Fibroblast of the aortic adventitia (primary cell): ENCODE measurements at regions not wholly inside any gene's neighbourhood (a gene's known extent, or its start where the extent isn't known, plus 50 kb on each side); places are given as distances from the start of the nearest gene placed in this dataset.
"Not testable (repeated sequence)": the region's sequence is repeated elsewhere in the genome, so short reads cannot be mapped to it uniquely, and the experiment has no call there.

Experiments used
- DNase-seq: peaks from one replicate; pipeline ENCODE4 v3.0.0-alpha.2; 2010; ENCODE audit warnings: low read depth
- H3K4me3 ChIP-seq: 2 replicates; pipeline ENCODE4 v1.5.1; 2011; ENCODE audit warnings: low read depth, mild to moderate bottlenecking, control low read depth, low read length, moderate library complexity
- TF ChIP-seq, protein P1 (sequence below): IDR thresholded peaks from 2 replicates; pipeline ENCODE4 v1.5.1; 2011; ENCODE audit warnings: mild to moderate bottlenecking, low read length, control low read depth, inconsistent platforms; ENCODE audit not compliant: insufficient read depth

DNA sequence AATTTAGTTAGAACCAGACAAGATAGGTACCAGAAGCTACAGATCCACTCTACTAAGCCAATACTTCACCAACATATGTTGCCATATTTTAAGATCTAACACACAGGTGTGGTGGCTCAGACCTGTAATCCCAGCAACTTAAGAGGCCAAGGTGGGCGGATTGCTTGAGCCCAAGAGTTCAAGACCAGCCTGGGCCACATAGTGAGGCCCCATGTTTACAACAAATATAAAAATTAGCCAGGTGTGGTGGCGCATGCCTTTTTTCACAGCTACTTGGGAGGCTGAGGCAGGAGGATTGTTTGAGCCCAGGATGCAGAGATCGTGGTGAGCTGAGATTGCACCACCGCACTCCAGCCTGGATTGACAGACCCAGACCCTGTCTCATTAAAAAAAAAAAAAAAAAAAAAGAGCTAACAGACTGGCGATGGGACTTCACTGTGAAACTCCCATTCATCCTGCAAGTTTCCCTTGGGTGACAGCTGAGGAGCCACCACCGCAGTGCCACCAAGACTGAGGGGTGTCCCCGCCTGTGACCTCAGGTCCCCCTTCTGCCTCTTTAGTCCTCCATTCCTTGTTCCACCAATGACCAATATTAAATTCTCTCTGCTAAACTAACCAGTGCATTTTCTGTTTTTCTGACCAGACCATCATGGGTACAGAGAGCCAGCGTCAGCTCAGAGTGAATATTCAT is 163.3 kb downstream of the OR4M2 start:
- no peak for DNase-seq
- no peak overlapping the region for H3K4me3 ChIP-seq
- TF ChIP-seq, protein P1, sequence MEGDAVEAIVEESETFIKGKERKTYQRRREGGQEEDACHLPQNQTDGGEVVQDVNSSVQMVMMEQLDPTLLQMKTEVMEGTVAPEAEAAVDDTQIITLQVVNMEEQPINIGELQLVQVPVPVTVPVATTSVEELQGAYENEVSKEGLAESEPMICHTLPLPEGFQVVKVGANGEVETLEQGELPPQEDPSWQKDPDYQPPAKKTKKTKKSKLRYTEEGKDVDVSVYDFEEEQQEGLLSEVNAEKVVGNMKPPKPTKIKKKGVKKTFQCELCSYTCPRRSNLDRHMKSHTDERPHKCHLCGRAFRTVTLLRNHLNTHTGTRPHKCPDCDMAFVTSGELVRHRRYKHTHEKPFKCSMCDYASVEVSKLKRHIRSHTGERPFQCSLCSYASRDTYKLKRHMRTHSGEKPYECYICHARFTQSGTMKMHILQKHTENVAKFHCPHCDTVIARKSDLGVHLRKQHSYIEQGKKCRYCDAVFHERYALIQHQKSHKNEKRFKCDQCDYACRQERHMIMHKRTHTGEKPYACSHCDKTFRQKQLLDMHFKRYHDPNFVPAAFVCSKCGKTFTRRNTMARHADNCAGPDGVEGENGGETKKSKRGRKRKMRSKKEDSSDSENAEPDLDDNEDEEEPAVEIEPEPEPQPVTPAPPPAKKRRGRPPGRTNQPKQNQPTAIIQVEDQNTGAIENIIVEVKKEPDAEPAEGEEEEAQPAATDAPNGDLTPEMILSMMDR: no peak

DNA sequence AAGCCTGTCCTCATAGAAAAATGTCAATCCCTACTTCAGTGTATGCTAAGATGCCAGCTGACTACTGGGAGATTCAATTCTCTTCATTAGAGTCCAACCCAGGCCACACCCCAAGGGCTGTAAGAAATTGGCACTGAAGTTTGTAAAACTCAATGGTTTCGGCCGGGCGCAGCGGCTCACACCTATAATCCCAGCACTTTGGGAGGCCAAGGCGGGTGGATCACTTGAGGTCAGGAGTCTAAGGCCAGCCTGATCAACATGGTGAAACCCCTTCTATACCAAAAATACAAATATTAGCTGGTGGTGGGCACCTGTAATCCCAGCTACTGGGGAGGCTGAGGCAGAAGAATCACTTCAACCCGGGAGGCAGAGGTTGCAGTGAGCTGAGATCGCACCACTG is 169.2 kb downstream of the OR4M2 start:
- not testable (repeated sequence) for DNase-seq, H3K4me3 ChIP-seq

DNA sequence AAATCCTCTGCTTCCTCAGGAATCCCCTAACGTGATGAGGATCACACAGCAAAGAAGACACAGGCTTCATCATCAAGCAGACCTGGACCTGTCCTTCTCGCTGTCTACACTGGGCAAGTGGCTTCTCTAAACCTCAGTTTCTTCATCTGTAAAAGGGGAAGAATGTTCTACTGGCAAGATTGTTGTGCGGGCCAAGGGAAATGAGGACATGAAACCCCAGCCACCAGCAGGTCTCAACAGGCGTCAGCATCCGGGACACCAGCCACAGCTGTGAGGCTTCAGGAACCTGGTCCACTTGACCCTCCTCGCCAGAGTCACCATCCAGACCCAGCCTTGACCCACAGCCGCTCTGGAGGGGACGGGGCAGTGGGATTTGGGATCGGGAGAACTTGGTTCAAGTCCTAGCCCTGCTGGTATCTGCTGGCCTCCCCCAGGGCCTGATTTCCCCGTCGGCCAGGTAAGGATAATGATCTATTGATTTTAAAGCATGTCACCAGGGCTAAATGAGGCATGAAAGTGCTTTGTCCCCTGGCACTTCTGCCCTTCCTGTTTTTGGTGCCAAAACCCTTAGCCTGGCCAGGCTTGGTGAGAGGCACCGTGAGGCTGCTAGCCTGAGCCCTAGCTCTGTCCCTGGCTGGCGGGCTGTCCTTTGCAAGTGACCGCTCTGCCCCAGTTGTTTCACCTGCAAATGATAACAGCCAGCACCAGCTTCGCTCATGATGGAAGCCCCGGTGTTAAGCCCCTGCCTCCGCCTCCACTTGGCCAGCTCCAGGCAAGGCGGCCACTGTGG is 170.4 kb downstream of the OR4M2 start:
- not testable (repeated sequence) for DNase-seq, H3K4me3 ChIP-seq

DNA sequence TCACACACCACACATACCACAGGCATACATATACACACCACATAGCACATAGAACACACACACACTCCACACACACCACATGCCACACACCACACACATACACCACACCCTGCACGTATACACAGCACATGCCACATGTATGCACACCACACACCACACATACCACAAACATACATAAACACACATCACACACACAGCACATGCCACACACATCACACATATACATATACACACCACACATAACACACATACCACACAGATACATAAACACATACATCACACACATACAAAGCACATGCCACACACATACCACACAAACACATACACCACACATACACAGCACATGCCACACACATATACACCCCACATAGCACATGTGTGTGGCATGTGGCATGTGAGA is 171.1 kb downstream of the OR4M2 start:
- TF ChIP-seq, protein P1: no peak
- no peak for DNase-seq
- H3K4me3 ChIP-seq: no peak overlapping the region

DNA sequence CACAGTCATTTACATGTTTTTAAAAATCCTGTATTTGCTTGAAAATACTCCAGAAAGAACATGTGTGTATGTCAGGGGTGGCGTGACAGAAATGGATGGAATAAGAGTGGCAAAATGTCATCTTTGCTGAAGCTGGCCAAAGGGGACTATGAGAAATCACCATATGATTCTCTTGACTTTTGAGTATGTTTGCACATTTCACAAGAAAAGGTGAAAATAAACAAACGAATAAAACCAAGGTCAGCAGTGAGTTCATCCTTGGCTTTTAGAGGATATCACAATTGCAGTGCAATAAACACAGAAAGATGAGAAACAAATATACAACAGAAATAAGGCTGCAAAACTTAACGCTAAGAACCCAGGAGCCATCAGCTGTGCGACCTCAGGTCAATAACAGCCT is 171.7 kb downstream of the OR4M2 start:
- not testable (repeated sequence) for H3K4me3 ChIP-seq, DNase-seq

DNA sequence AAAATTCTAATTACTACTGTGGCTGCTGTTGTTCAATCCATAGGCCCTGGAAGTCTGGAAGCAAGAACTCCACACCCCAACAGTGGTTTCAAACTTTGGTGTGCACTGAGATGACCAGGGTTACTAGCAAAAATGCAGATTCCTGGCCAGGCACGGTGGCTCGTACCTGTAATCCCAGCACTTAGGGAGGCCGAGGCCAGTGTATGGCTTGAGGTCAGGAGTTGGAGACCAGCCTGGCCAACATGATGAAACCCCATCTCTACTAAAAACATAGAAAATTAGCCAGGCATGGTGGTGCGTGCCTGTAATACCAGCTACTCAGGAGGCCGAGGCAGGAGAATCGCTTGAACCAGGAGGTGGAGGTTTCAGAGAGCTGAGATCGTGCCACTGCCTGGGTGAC is 172.2 kb downstream of the OR4M2 start:
- not testable (repeated sequence) for DNase-seq, H3K4me3 ChIP-seq

DNA sequence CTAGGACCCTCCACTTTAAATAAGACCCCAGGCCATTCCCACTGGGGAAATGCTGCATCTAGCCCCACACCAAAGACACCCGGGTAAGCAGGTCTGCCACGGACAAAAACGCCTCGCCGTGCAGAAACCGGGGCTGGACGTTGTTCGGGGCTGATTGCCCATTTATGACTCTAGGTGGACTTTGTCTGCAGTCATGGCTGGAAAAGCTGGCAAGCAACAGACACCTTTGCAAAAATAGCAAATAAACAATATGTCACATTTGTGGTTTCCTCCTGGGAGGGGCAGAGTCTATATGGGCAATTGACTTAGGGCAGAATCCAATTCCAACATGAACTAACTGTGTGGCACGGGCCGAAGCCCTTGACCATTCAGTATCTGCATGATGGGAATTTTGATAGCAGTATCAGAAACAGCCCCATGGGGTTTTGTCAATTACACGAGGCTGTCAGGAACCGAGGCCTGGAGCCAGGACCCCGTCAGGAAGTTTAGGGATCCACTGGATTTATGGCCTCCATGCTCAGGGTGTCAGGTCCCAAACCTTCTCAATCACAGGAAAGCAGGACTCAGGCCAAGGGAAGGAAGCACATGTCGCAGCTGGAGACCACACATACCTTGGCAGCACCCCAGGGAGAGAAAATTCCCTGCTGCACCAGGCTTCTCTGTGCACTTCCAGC is 172.8 kb downstream of the OR4M2 start:
- DNase-seq, H3K4me3 ChIP-seq: not testable (repeated sequence)

DNA sequence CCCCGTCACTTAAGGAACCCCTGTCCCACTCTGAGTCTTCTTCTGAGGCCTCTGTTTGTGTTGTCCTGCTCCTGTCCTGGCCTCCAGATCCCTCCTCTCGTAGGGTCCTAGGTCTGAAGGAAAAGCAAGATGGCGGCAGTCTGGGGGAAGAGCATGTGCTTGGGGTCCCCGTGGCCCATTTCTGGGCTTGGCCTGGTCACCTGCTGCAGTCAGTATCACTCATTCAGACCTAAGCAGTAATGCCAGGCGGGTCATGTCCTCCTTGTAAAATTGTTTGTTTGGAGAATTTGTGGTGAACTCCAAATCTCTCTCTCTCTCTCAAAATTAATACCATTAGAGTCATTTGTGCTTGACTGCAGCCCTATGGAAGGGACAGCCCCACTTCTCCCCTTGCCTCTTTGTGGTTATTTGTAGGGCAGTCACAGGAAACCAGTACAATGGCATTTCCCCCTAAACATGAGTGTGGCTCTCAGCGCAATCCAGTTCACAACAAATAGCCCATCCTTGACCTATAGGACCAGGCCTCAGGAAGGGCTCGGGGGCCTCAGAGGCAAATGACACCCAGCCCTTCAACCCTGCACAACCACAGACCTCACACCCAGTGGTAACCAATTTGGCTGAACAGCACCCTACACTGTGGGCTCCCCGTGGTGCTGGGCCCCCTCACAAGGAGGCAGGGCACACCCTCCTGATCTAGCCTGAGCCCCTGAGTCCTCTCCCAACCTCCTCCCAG is 173.5 kb downstream of the OR4M2 start:
- TF ChIP-seq, protein P1: no peak

DNA sequence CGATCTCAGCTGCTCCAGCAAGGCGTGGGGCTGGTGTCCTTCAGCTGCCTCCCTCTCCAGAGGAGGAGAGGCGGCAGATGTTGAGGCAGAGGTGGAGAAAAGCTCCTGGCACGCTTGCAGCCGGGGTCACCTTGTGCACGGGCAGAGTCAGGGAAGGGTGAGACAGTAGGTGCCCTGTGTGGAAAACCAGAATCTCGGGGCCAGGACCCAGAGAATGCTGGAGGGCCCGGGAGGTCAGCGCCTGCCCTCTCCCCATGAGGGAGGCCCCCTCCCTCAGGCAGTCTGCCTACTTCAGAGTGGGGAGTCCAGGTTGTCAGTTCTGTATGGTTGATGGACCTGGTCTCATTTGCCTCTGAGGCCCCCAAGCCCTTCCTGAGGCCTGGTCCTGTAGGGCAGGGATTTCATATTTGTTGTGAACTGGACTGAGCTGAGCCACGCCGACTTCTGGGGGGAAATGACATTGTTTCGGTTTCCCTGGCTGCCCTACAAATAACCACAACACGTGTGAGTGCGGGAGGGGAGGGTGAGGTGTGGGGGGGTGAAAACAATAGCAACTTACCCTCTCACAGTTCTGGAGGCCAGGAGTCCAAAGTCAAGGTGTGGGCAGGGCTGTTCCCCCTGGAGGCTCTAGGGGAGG is 174.2 kb downstream of the OR4M2 start:
- not testable (repeated sequence) for DNase-seq, H3K4me3 ChIP-seq

More for the DNA sequence above, 173.5 kb downstream of the OR4M2 start:
- H3K4me3 ChIP-seq: no peak overlapping the region
- DNase-seq: no peak

DNA sequence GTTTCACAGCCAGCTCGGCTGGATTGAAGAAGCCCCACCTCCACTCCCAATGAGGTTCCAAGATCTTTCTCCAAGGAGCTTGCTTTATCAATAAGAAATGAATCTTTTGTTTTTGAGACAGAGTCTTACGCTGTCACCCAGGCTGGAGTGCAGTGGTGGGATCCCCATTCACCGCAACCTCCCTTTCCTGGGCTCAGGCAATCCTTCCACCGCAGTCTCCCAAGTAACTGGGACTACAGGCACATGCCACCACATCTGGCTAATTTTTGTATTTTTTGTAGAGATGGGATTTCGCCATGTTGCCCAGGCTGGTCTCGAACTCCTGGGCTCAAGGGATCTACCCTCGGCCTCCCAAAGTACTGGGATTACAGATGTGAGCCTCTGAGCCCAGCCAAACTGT is 175.3 kb downstream of the OR4M2 start:
- DNase-seq, H3K4me3 ChIP-seq: not testable (repeated sequence)

DNA sequence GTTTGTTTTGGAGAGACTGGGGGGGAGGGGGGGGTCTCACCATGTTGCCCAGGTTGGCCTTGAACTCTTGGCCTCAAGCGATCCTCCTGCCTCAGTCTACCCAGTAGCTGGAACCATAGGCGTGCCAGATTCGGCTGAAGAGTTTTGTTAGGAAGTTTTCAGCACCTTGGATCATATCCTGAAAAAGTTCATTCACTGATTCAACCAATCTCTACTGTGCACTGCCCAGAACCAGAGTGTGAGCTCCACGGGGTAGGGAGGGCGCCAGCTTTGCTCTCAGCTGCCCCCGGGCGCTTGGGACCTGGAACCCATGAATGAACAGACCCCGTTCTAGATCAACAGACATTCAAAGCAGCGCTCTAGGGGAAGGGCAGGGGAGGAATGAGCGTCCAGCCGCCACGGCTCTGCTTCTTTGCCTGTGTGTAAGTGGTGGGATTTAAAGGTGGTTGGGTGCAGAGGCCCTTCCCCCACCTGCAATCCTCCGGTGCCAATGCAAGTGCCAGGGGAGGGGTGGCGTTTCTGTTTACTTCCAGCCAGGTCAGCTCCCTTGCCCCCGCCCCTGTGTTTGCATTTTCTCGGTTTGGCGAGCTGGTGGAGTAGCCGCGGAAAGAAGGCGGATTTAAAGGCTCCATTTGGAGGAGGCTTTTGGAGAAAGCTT is 176.2 kb downstream of the OR4M2 start:
- DNase-seq, H3K4me3 ChIP-seq: not testable (repeated sequence)
